Inflammatory macrophage treated with lipopolysaccharide for 4 hours (primary cell): ENCODE measurements at regions not wholly inside any gene's neighbourhood (a gene's known extent, or its start where the extent isn't known, plus 50 kb on each side); places are given as distances from the start of the nearest gene placed in this dataset.

Source experiments
- DNase-seq: peaks from one replicate; pipeline ENCODE4 v3.0.0-alpha.2; 2020

- peak; percentile 44 for DNase-seq
Observed at GRCh38 chr17:34203018-34203638, 52.0 kb upstream of the CCL2 start.

- DNase-seq = no peak
Observed at GRCh38 chr17:34204402-34204801, 50.7 kb upstream of the CCL2 start.
